Kasumi-1 (cell line): ENCODE measurements at regions not wholly inside any gene's neighbourhood (a gene's known extent, or its start where the extent isn't known, plus 50 kb on each side); places are given as distances from the start of the nearest gene placed in this dataset.

Experiments
- DNase-seq, 2 experiments: peaks; one replicate each; lab custom pipeline; 2025; lab: John Stamatoyannopoulos, UW

DNA sequence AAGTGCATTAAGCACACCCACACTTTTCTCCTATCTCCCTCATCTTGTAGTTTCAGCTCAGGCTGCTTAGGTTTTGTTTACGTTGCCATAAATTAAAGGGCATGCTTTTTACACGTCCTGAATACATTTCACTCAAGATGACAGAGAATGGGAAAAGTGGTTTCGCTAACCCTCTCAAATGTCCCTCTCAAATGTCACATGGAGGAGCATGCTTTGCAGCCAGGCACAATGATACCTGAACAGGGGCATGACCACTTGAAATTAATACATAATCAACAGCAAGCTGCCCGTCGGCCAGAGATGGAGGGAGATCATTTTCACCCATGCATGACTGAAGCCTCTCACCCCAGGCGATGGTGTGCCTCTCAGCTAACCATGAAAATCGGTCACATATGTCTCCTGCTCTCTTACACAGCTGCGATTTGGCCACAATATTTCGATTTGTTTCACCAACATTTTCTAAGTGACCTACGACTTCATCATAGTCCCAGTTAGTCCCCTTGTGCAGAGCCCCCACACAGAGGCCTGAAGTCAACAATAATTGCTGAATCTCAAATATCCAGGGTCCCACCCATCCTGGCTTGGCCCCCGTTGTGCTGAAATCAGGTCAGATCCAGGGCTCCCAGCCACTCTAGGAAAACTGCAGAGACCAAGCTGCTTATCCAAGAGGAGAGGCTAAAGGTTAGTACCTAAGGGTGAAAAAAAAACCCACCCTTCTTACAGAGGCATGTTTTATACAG, 373.9 kb upstream of the NFE2L3 start:
- DNase-seq = no peak

DNA sequence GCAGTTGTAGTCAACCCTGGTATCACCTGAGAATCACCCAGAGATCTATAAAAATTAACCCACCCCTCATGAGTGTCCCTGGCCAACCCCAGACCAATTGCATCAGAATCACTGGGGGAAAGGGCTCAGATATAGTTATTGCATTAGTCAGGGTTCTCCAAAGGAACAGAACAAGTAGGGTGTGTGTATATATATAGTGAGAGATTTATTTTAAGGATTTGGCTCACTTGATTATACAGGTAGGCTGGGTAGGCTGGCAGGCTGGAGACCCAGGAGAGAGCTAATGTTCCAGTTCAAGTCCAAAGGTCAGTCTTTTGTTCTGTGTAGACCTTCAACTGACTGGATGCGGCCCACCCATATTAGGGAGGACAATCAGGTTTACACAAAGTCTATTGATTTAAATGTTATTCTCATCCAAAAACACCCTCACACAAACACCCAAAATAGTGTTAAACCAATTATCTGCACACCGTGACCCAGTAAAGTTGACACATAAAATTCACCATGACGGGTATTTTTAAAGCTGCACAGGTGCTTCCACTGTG, 372.9 kb upstream of the NFE2L3 start:
- DNase-seq = no peak

DNA sequence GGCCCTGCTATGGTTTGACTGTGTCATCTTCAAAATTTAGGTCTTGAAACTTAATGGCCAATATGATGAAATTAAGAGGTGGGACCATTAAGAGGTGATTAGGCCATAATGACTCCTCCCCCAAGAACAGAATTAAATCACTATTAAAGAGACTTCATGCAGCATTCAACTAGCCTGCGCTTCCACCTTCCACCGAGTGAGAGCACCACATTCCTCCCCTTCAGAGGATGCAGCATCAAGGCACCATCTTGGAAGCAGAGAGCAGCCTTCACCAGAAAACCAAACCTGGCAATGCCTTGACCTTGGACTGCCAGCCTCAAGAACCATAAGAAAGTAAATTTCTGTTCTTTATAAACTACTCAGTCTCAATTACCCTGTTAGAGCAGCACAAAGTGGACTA, 371.1 kb upstream of the NFE2L3 start:
- no peak for DNase-seq

DNA sequence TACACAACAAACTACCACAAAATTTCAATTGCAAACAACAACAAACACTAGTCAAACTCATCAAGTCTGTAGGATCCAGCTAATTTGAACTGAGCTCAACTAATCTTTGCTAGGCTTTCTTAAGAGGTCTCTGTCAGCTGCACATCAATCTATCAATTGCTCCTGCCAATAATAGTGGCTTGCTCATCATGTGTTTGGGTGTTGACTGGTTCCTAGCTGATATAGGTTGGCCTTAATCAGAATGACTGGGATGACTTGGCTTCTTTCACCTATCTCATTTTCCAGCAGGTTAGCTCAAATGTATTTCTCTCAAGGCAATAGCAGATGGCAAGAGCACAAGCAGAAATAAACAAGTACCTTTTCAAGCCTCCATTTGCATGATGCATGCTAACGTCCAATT, 370.3 kb upstream of the NFE2L3 start:
- DNase-seq = no peak

DNA sequence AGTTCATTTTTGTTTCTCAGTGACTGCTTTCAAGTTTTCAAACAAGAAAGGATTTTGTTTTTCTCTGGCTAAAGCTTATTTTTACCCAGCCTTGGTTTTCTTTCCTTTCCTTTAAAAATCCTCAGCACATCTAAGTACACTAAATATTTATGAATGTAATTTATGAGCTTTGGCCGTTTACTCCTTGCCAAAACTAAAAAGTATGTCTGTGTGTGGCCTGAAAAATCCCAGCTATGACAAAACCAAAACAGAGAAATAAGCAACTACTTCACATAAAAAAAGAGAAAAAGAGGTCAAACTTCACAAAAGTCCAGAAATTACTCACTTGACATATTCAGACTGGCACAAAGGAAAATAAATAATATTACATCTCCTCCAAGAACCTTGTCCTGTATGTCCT, 365.1 kb upstream of the NFE2L3 start:
- no peak for DNase-seq

DNA sequence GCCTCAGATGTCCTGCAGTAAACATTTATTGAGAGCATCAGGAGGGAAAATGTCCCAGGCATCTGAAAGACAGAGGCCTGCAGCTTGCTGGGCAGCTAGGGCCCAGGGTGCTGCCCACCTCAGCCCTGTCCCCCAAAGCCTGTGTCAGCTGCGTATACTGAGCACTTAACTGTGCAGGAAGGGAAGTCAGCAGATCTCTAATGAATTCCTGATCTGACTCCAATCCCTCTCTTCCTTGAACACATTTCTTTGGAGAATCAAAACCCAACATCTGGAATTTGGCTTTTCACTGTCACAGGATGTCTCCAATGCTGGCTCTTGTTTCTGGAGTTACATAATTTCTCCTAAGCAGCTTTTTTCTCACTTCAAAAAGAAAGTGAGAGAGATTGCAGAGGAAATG, 364.7 kb upstream of the NFE2L3 start:
- no peak for DNase-seq

DNA sequence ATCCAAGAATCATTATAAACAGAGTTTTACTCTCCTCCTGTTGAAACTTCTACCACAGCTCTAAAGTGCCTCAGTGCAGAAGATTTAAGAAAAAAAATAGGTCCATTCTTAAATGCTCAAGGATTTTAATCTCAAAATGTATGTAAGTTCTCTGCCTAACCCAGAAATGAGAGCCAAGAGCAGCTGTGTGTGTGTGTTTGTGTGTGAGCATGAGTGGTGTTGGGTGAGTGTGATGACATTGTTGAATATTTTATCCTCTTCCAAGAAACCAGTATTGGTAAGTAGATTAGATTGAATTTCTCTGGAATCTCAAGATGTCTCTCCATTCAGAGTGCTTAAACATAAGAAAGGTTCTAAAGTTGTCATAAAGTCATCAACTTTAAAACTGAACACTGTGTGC, 363.6 kb upstream of the NFE2L3 start:
- no peak for DNase-seq

DNA sequence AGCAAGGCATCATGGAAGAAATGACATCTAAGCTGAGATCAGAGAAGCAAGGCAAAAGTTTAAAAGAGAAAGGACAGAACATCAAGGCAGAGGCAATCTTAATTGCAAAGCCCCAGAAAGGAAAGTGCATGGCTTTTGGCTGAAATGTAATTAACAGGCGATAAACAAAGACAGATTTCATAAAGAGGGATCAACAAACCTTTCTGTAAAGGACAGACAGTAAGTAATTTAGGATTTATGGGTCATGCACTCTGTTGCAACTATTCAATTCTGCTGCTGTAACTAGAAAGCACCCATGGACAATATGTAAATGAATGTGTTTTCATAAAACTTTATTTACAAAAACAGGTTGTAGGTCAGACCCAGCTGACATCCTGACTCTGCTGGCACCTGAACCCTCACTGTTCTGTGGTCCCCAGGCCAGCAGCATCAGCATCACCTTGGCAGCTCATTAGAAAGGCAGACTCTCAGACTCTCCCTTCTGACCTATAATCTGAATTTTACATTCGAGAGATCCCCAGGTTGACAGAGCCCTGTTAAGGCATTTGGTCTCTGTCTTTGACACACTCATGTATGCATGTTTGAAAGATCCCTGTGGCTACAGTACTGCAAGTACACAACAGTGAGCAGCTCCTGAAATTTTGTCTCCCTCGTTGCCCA, 362.9 kb upstream of the NFE2L3 start:
- DNase-seq = no peak

DNA sequence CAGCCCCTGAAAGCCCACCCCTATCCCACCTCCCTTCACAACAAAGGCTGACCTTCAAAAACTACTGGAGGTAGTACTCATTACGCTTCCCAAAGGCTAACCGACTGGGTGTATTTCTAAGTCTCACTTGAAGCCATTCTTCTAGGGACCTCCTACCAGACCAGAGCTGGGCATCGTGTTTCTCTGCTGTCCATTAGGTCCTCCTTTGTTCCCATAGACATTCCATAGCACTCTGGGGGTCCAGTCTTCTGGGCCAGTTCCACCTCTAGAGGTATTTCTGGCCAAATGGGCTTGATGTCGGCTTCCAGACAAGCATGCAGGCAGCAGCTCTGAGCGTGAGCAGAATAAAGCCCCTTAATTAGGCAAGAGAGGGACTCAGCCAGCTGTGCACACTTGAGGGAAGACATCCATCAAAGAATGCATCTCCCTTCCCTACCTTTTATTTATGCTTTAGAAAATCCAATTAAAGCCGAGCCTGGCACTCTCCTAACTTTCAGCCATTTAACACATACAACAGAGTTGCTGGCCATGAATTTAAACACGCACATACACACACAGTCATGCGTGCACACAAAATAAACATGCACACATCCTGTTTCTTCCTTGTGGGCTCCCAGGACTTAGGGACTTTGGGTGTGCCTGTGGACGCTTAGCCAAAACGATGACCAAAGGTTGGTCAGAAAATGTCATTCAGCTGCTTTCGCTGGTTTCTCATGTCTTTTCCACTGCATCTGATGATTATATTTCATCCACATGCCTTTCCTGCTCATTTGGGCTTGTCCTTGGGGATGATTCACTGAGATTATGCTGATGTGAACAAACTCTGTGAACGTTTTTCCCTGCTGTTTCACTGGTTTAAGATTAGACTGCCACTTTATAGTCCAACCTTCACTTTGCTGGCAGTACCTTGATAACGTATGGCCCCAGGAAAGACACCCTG, 362.0 kb upstream of the NFE2L3 start:
- DNase-seq = no peak

DNA sequence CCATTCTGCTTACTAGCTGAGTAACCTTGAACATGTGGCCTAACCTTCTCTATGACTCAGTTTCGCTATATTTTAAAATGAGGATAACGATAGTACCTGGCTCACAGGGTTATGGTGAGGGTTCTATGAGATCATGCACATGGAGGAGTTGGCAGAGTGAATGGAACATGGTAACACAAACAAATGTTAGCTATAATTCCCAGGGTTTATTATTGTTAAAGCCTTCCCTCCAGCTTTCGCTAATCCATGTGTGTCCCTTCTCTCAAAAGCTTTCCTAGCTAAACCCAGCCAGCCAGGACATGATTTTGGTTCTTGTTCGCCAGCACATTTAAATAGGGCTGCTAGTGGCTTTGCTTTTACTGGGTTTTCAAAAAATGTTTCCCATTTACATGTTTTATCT, 361.0 kb upstream of the NFE2L3 start:
- no peak for DNase-seq

DNA sequence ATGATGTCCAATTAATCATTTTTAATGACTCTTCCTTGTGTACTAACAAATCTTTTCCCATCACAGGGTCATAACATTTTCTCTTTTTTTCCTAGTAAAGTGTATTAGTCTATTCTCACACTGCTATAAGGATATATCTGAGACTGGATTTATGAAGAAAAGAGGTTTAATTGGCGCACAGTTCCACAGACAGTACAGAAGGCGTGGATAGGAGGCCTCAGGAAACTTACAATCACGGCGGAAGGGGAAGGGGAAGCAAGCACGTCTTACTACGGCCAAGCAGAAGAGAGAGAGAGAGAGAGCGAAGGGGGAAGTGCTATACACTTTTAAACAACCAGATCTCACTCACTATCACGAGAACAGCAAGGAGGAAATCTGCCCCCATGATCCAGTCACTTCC, 359.4 kb upstream of the NFE2L3 start:
- DNase-seq = no peak

DNA sequence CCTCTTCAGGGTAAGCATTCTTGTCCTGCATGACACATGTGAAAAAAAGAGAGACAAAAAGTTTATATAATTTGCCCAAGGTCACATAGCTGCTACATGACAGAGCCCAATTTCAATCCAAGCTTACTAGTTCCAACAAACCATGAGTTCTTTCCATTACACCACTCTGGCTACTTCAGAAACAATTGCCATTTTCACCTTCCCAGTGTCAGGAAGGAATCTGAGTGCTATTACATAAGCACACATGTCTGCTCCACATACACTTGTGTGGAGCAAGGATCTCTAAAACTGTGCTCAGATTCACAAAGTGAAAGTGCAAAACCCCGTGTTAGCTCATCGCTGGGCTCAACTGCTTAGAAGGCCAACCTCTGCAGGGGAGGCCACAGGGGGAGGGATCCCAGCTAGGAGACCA, 356.2 kb upstream of the NFE2L3 start:
- DNase-seq = no peak

DNA sequence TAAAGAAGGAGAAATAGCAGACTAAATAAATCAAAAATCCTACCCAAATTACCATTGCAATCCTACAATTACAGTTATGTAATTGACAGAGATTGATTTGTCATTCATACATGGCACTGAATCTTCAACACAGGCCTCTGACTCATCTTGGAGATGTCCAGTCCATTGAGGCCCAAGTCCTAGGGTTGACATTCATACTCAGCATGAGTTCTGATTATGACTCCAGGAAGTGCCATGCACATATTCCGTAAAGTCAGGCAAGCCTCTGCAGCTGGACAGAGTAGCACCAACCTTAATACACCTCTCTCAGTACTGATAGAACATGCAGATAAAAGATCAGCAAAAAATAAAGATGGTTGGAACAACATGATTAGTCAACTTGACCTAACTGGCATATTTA, 353.7 kb upstream of the NFE2L3 start:
- no peak for DNase-seq

DNA sequence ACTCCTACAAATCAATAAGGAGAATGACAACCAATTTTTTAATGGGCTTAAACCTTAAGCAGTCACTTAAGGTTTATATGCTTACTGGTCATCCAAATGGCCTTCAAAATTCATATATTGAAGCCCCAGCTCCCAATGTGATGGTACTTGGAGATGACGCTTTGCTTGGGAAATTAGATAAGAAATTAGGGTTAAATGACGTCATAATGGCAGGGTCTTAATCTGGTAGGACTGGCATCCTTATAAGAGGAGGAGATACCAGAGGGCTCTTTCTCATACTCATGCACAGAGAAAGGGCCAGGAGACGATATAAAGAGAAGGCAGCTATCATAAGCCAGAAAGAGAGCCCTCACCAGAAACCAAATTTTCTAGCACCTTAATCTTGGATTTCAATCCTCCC, 350.8 kb upstream of the NFE2L3 start:
- no peak for DNase-seq

DNA sequence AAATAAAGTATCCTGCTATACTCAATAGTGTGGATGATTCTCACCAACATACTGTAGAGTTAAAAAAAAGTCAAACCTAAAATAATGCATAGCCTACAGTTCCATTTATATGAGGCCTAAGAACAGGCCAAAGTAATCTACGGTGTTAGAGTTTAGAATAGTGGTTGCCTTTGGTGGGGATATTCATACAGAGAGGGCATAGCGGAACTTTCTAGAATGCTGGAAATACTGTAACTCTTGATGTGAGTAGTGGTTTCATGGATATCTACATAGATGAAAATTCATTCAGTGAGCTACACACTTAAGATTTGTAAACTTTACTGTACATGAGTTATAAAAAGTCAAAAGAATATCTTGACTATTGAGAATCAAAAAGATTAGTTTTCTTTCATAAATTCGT, 349.9 kb upstream of the NFE2L3 start:
- DNase-seq = no peak

DNA sequence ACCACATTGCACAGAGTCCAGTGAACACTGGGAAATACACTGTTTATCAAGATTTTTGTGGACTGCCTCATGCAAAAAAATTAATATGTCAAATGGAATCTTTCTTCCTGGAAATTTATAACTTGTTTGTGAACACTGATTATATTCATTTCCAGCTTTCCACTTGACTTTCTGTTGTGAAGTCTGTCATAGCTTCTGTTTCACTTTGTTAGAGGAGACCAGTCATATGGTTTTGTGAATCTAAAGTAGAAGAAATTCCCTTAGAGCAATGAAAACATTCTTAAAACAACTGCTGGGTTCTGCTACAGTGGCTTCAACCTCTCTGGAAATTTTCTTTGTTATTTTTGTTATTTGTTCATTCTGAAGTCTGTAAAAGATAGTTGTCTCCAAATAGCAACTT, 349.5 kb upstream of the NFE2L3 start:
- no peak for DNase-seq

DNA sequence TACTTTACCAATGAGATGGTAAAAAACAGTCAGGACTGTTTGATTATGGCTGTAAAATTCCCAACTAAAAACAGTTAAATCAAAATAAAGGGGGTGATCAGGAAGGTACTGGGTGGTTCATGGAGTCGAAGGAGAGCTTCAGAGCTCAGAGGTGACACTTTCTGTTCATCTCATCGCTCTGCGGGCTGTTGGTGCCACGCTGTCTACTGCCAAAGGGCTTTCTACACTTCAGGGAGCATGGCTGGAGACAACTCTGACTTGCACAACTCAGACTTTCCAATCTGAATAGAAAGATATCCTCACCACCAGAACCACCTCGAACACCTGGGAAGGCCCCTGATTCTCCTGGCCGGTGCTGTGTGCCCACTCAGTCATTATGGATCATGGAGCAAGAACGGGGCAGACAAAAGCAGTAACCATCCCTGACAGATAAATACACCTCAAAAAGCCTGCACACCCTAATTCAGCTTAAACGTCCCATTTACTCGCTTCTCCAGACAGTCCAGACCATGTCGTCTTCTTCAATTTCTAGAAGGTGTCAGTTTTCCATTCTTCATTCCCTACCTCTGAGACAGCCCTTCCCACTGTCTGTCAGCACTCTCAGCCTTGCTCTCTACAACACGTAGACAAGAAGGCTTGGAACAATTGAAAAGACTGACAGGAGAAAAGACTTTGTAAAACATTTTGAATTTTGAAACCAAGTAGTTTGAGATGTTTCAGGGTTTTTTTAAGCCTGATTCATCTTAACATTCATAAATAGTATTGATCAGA, 348.7 kb upstream of the NFE2L3 start:
- DNase-seq = no peak

DNA sequence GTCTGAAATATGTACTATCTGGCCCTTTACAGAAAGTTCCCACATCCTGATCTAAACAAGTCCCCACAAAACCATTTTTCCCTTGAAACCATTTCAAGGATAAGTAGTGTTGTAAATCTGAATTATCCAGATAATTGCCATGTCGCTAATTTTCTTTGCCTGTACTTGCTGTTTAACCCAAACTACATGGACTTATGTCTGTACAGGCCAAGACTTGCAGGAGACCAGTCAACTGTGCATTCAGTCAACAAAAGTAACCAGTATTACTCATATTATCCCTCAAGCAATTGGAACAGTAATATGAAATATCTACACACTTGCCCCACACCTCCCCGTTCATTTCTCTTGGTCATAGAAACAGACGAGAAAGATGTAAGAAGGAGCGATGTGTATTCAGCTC, 347.8 kb upstream of the NFE2L3 start:
- DNase-seq = no peak

DNA sequence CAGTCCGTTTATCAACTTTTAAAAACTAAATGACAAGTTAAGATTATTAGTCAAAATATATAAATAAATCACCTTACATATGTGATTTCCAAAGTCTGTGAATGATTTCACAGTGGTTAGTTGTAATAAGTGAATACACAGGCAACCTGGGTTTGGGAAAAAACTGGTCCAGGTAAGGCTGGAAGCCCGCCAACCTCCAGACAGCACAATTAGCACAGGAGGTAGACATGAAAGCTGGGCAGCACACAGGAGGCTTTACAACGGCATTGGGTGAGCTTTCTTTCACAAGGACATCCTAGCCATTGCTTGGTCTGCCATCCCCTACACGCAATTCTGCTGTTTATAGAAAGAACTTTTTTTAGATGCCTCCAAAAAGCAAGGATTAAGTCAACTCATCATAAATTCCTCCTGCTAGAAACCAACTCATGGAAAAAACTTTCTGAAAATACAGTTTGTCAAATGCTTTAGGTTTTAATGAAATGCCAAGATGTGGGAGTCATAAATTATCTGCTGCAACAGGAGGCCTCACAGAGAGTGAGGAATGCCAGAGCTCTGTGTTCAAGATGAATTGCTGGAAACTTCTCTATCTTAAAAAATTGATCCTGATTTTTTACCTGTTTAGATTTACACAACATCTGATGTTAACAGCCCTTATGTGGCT, 346.8 kb upstream of the NFE2L3 start:
- no peak for DNase-seq

DNA sequence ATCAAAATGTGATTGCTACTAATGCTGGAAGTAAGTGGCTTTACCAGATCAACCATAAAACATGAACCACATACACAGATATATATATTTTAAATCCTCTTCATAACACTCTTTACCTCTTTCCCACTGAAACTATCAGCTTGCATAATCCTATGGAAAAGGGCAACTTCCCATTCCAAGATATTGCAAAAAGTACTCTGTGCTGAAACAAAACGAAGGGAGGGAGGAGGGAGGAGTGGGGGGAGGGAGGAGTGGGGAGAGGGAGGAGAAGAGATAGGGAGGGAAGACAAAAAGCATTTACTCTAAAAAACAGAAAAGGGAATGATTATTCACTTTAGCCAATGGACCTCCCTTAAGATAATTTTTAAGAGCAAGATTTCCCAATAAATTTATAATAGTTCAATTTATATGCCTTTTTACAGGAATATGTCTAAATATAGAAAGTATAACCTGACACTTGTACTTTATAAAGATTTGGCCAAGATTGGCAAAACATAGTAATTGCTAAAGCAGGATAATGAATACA, 344.8 kb upstream of the NFE2L3 start:
- no peak for DNase-seq

DNA sequence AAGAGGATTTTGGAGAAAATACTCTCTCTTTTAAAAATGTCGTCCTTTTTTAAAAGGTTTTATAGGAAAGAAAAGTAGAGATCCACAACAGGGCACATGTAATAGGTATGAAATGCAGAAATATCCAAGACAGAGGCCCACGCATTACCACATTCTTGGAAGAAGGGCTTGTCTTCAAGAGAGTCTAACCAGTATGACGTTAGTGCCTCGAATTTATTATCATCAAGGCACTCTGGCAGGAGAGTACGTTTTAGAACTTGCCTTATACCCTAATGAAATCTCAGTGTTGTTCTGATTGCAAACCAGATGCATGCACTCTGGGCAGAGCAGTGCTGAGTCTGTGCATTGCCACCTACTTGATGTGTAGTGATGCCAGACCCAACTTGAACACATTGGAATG, 342.6 kb upstream of the NFE2L3 start:
- DNase-seq = no peak
